Type B pancreatic cell (in vitro differentiated cells): ENCODE measurements at regions not wholly inside any gene's neighbourhood (a gene's known extent, or its start where the extent isn't known, plus 50 kb on each side); places are given as distances from the start of the nearest gene placed in this dataset.
"Not testable (repeated sequence)": the region's sequence is repeated elsewhere in the genome, so short reads cannot be mapped to it uniquely, and the experiment has no call there.

Source experiments
- DNase-seq: peaks from one replicate; pipeline ENCODE4 v3.0.0; 2021; ENCODE audit warnings: mixed read lengths; ENCODE audit not compliant: unreplicated experiment; ENCODE audit errors: extremely low spot score
- H3K27ac Mint-ChIP-seq: 2 replicates; pipeline ENCODE4 v1.8.0; 2021; ENCODE audit warnings: mild to moderate bottlenecking, mixed read lengths
- H3K27me3 Mint-ChIP-seq: 2 replicates; pipeline ENCODE4 v1.8.0; 2021; ENCODE audit warnings: mixed read lengths
- H3K36me3 Mint-ChIP-seq: 2 replicates; pipeline ENCODE4 v1.8.0; 2021; ENCODE audit warnings: mixed read lengths
- H3K4me1 Mint-ChIP-seq: one replicate; pipeline ENCODE4 v1.8.0; 2021; ENCODE audit warnings: mixed read lengths; ENCODE audit not compliant: unreplicated experiment
- H3K4me3 Mint-ChIP-seq: 2 replicates; pipeline ENCODE4 v1.8.0; 2021; ENCODE audit warnings: mild to moderate bottlenecking, mixed read lengths
- H3K9me3 Mint-ChIP-seq: 2 replicates; pipeline ENCODE4 v1.8.0; 2021; ENCODE audit warnings: mixed read lengths
- CTCF ChIP-seq: fragments of 200-600 bp; sonication (generic); conservative IDR thresholded peaks from 2 replicates; pipeline ENCODE4 v1.5.0; 2021; ENCODE audit warnings: antibody characterized with exemption, mild to moderate bottlenecking

- TF ChIP-seq CTCF = no peak
- Mint-ChIP-seq H3K9me3 (no peaks in the 10 kb centered on the region), H3K4me3 (no peak overlapping the region), H3K4me1 (no peaks in the 10 kb centered on the region), H3K27ac (no peak overlapping the region), H3K36me3 (no peaks in the 10 kb centered on the region), H3K27me3 (no peaks in the 10 kb centered on the region)
- no peak for DNase-seq
Observed at GRCh38 chr1:190936337-190936736, 458.7 kb upstream of the BRINP3 start.

GRCh38 chr1:190940951-190941350 lies 463.3 kb upstream of the BRINP3 start:
- H3K4me3 Mint-ChIP-seq = no peak overlapping the region
- TF ChIP-seq CTCF = no peak
- H3K27me3 Mint-ChIP-seq = no peaks in the 10 kb centered on the region
- DNase-seq = no peak
- H3K27ac Mint-ChIP-seq = no peak overlapping the region
- H3K9me3 Mint-ChIP-seq = no peaks in the 10 kb centered on the region
- H3K36me3 Mint-ChIP-seq = no peaks in the 10 kb centered on the region
- no peaks in the 10 kb centered on the region for H3K4me1 Mint-ChIP-seq

GRCh38 chr1:190942475-190942874 lies 464.8 kb upstream of the BRINP3 start:
- Mint-ChIP-seq H3K4me1 (no peaks in the 10 kb centered on the region), H3K4me3 (no peak overlapping the region), H3K27ac (no peak overlapping the region), H3K27me3 (no peaks in the 10 kb centered on the region), H3K9me3 (no peaks in the 10 kb centered on the region), H3K36me3 (no peaks in the 10 kb centered on the region)
- TF ChIP-seq CTCF = no peak
- no peak for DNase-seq

- H3K36me3 Mint-ChIP-seq, H3K27me3 Mint-ChIP-seq, H3K27ac Mint-ChIP-seq, H3K4me3 Mint-ChIP-seq, H3K9me3 Mint-ChIP-seq, DNase-seq, H3K4me1 Mint-ChIP-seq: not testable (repeated sequence)
Observed at GRCh38 chr1:190943722-190944121, 466.1 kb upstream of the BRINP3 start.

- Mint-ChIP-seq H3K36me3 (no peaks in the 10 kb centered on the region), H3K27ac (no peak overlapping the region)
- no peak for DNase-seq
Observed at GRCh38 chr1:190949939-190950338, 472.3 kb upstream of the BRINP3 start.

GRCh38 chr1:190957565-190957964 lies 479.9 kb upstream of the BRINP3 start:
- H3K4me1 Mint-ChIP-seq = no peaks in the 10 kb centered on the region
- no peaks in the 10 kb centered on the region for H3K27me3 Mint-ChIP-seq
- H3K4me3 Mint-ChIP-seq = no peak overlapping the region
- H3K9me3 Mint-ChIP-seq = no peaks in the 10 kb centered on the region
- DNase-seq = no peak
- no peak for TF ChIP-seq CTCF
- H3K27ac Mint-ChIP-seq = no peak overlapping the region
- H3K36me3 Mint-ChIP-seq = no peaks in the 10 kb centered on the region

More at GRCh38 chr1:190949939-190950338, 472.3 kb upstream of the BRINP3 start:
- TF ChIP-seq CTCF = no peak
- H3K27me3 Mint-ChIP-seq = no peaks in the 10 kb centered on the region
- H3K9me3 Mint-ChIP-seq = no peaks in the 10 kb centered on the region
- no peaks in the 10 kb centered on the region for H3K4me1 Mint-ChIP-seq
- H3K4me3 Mint-ChIP-seq = no peak overlapping the region
